ENCODE measurements at regions not wholly inside any gene's neighbourhood (a gene's known extent, or its start where the extent isn't known, plus 50 kb on each side); places are given as distances from the start of the nearest gene placed in this dataset.
A peak's percentile ranks its signal among the peaks of the same experiment; 100 is the strongest.

- H3K27me3 ChIP-seq (replicated peaks; ENCODE audit: insufficient read depth), result no peaks in the 10 kb centered on the region
- H3K4me1 ChIP-seq (replicated peaks), result no peaks in the 10 kb centered on the region
- no peak overlapping the region for H3K4me3 ChIP-seq
- 69% methylated on average over 4 of the region's 4 CpGs for WGBS
- intact Hi-C loops (cut with DNase I), result no loop called here
- H3K9me3 ChIP-seq, result no peaks in the 10 kb centered on the region
- H3K36me3 ChIP-seq, result no peaks in the 10 kb centered on the region
- DNase-seq (ENCODE audit: low spot score), result no peak
- no peak overlapping the region for H3K27ac ChIP-seq
- TF ChIP-seq POLR2AphosphoS5 (IDR thresholded peaks at IDR 0.05) (no peak), POLR2A (IDR thresholded peaks at IDR 0.05) (no peak), CTCF (IDR thresholded peaks at IDR 0.05) (no peak)
Observed at GRCh38 chr7:118720632-118721031, 496.1 kb downstream of the ANKRD7 start.

- Histone ChIP-seq H3K4me1 (replicated peaks) (no peaks in the 10 kb centered on the region), H3K27me3 (replicated peaks; ENCODE audit: insufficient read depth) (no peaks in the 10 kb centered on the region), H3K27ac (no peak overlapping the region), H3K36me3 (no peaks in the 10 kb centered on the region), H3K9me3 (no peaks in the 10 kb centered on the region), H3K4me3 (no peak overlapping the region)
- TF ChIP-seq POLR2A (IDR thresholded peaks at IDR 0.05) (no peak), CTCF (IDR thresholded peaks at IDR 0.05) (no peak), POLR2AphosphoS5 (IDR thresholded peaks at IDR 0.05) (no peak)
- no peak for DNase-seq (ENCODE audit: low spot score)
- WGBS, result 43% methylated on average over 2 of the region's 2 CpGs
- intact Hi-C loops (cut with DNase I), result no loop called here
Observed at GRCh38 chr7:118731854-118732253, 507.4 kb downstream of the ANKRD7 start.

- WGBS, result 87% methylated on average over 2 of the region's 2 CpGs
- Histone ChIP-seq H3K27ac (no peak overlapping the region), H3K4me3 (no peak overlapping the region), H3K4me1 (replicated peaks) (no peaks in the 10 kb centered on the region), H3K9me3 (no peaks in the 10 kb centered on the region), H3K27me3 (replicated peaks; ENCODE audit: insufficient read depth) (no peaks in the 10 kb centered on the region), H3K36me3 (no peaks in the 10 kb centered on the region)
- TF ChIP-seq POLR2A (IDR thresholded peaks at IDR 0.05), result no peak
- no peak for TF ChIP-seq POLR2AphosphoS5 (IDR thresholded peaks at IDR 0.05)
- no peak for TF ChIP-seq CTCF (IDR thresholded peaks at IDR 0.05)
- intact Hi-C loops (cut with DNase I), result no loop called here
- no peak for DNase-seq (ENCODE audit: low spot score)
Observed at GRCh38 chr7:118734541-118734940, 510.0 kb downstream of the ANKRD7 start.

- H3K27me3 ChIP-seq (replicated peaks; ENCODE audit: insufficient read depth), result no peaks in the 10 kb centered on the region
- no peak overlapping the region for H3K4me3 ChIP-seq
- H3K9me3 ChIP-seq, result no peaks in the 10 kb centered on the region
- TF ChIP-seq POLR2A (IDR thresholded peaks at IDR 0.05) (no peak), POLR2AphosphoS5 (IDR thresholded peaks at IDR 0.05) (peak; percentile 57)
- H3K27ac ChIP-seq, result no peak overlapping the region
- no peaks in the 10 kb centered on the region for H3K36me3 ChIP-seq
- intact Hi-C loops (cut with DNase I), result no loop called here
- no peak for DNase-seq (ENCODE audit: low spot score)
- no peaks in the 10 kb centered on the region for H3K4me1 ChIP-seq (replicated peaks)
Observed at GRCh38 chr7:118735441-118735840, 510.9 kb downstream of the ANKRD7 start.

- WGBS, result 87% methylated on average over 4 of the region's 4 CpGs
- Histone ChIP-seq H3K9me3 (no peaks in the 10 kb centered on the region), H3K36me3 (no peaks in the 10 kb centered on the region), H3K4me3 (no peak overlapping the region), H3K27ac (no peak overlapping the region), H3K4me1 (replicated peaks) (no peaks in the 10 kb centered on the region), H3K27me3 (replicated peaks; ENCODE audit: insufficient read depth) (no peaks in the 10 kb centered on the region)
- TF ChIP-seq POLR2A (IDR thresholded peaks at IDR 0.05) (no peak), POLR2AphosphoS5 (IDR thresholded peaks at IDR 0.05) (no peak), CTCF (IDR thresholded peaks at IDR 0.05) (no peak)
- DNase-seq (ENCODE audit: low spot score), result no peak
- intact Hi-C loops (cut with DNase I), result no loop called here
Observed at GRCh38 chr7:118737935-118738334, 513.4 kb downstream of the ANKRD7 start.
